ENCODE measurements at regions not wholly inside any gene's neighbourhood (a gene's known extent, or its start where the extent isn't known, plus 50 kb on each side); places are given as distances from the start of the nearest gene placed in this dataset.

- Histone ChIP-seq H3K27ac (no peak overlapping the region), H3K4me1 (no peaks in the 10 kb centered on the region), H3K36me3 (no peaks in the 10 kb centered on the region), H3K4me3 (no peak overlapping the region), H3K27me3 (ENCODE audit: low read depth) (no peaks in the 10 kb centered on the region), H3K9me3 (no peaks in the 10 kb centered on the region)
- DNase-seq (no peak), ATAC-seq (peak in 1 of 2 donors; percentile 35)
- TF ChIP-seq CTCF (IDR thresholded peaks at IDR 0.05): no peak
- intact Hi-C loops (cut with DNase I): no loop called here
Measured at GRCh38 chr7:50164559-50165170, 71.6 kb upstream of the ZPBP start.

- DNase-seq: no peak
- ATAC-seq: no peak
- no peak for TF ChIP-seq CTCF (IDR thresholded peaks at IDR 0.05)
- no peak overlapping the region for H3K27ac ChIP-seq
- no peaks in the 10 kb centered on the region for H3K4me1 ChIP-seq
- intact Hi-C loops (cut with DNase I): no loop called here
- no peaks in the 10 kb centered on the region for H3K36me3 ChIP-seq
- no peaks in the 10 kb centered on the region for H3K9me3 ChIP-seq
- H3K4me3 ChIP-seq: no peak overlapping the region
- H3K27me3 ChIP-seq (ENCODE audit: low read depth): no peaks in the 10 kb centered on the region
Measured at GRCh38 chr7:50160206-50160605, 67.2 kb upstream of the ZPBP start.

GRCh38 chr7:50159154-50159553, 66.1 kb upstream of the ZPBP start:
- Histone ChIP-seq H3K9me3 (no peaks in the 10 kb centered on the region), H3K36me3 (no peaks in the 10 kb centered on the region), H3K4me3 (no peak overlapping the region), H3K27ac (no peak overlapping the region), H3K4me1 (no peaks in the 10 kb centered on the region), H3K27me3 (ENCODE audit: low read depth) (no peaks in the 10 kb centered on the region)
- no peak for DNase-seq
- peak in 1 of 2 donors; percentile 42 for ATAC-seq
- intact Hi-C loops (cut with DNase I): no loop called here
- TF ChIP-seq CTCF (IDR thresholded peaks at IDR 0.05): no peak

- Histone ChIP-seq H3K4me3 (no peak overlapping the region), H3K27ac (no peak overlapping the region), H3K4me1 (no peaks in the 10 kb centered on the region), H3K27me3 (ENCODE audit: low read depth) (no peaks in the 10 kb centered on the region), H3K36me3 (no peaks in the 10 kb centered on the region), H3K9me3 (no peaks in the 10 kb centered on the region)
- no peak for DNase-seq
- no peak for TF ChIP-seq CTCF (IDR thresholded peaks at IDR 0.05)
- intact Hi-C loops (cut with DNase I): no loop called here
- ATAC-seq: no peak
Measured at GRCh38 chr7:50156706-50157105, 63.7 kb upstream of the ZPBP start.

DNA sequence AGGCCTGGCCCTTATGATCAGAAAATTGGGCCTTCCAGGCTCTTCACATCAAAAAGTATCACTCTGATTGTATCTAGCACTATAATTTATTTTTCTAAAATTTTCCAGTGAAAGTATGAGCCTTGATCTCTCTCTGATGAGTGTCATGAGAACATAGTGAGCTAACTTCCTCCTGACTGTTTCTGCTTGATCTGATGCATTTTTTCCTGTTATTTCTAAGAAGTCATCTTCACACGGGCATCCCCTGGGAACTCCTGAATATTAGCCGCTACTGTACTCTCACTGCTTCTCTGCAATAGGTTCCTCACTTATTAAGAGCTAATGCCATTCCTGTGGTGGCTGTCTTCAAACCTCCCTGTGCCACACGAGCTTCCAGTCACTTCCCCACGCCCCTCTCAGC, 63.1 kb upstream of the ZPBP start:
- ATAC-seq: no peak
- intact Hi-C loops (cut with DNase I): no loop called here

More for the DNA sequence above, 63.1 kb upstream of the ZPBP start:
- DNase-seq: no peak
- no peaks in the 10 kb centered on the region for H3K9me3 ChIP-seq
- H3K27ac ChIP-seq: no peak overlapping the region
- H3K36me3 ChIP-seq: no peaks in the 10 kb centered on the region
- H3K4me1 ChIP-seq: no peaks in the 10 kb centered on the region
- no peak for TF ChIP-seq CTCF (IDR thresholded peaks at IDR 0.05)
- no peaks in the 10 kb centered on the region for H3K27me3 ChIP-seq (ENCODE audit: low read depth)
- no peak overlapping the region for H3K4me3 ChIP-seq

All from lower lobe of right lung (tissue), 2 donors.